BE2C (cell line): ENCODE measurements at regions not wholly inside any gene's neighbourhood (a gene's known extent, or its start where the extent isn't known, plus 50 kb on each side); places are given as distances from the start of the nearest gene placed in this dataset.

Experiments used
- DNase-seq: peaks from one replicate; pipeline ENCODE4 v3.0.0-alpha.2; 2020
- H3K27me3 ChIP-seq: fragments of 250-450 bp; sonication (Bioruptor Pico); 2 replicates; pipeline ENCODE4 v1.5.1; 2020; ENCODE audit warnings: mild to moderate bottlenecking
- H3K36me3 ChIP-seq: fragments of 250-450 bp; sonication (Bioruptor Pico); 2 replicates; pipeline ENCODE4 v1.5.1; 2020; ENCODE audit warnings: mild to moderate bottlenecking
- H3K4me1 ChIP-seq: fragments of 250-450 bp; sonication (Bioruptor Pico); 2 replicates; pipeline ENCODE4 v1.5.1; 2020
- H3K4me3 ChIP-seq: 2 replicates; pipeline ENCODE4 v1.5.1; 2011; ENCODE audit warnings: low read depth, low read length
- H3K9me3 ChIP-seq: fragments of 250-450 bp; sonication (Bioruptor Pico); 2 replicates; pipeline ENCODE4 v1.5.1; 2020
- CTCF ChIP-seq: IDR thresholded peaks from 2 replicates; pipeline ENCODE4 v1.5.1; 2012; ENCODE audit warnings: mild to moderate bottlenecking, low read depth, low read length

GRCh38 chr13:73497430-73497829, 438.6 kb downstream of the KLF5 start:
- DNase-seq: no peak
- no peaks in the 10 kb centered on the region for H3K4me1 ChIP-seq
- no peaks in the 10 kb centered on the region for H3K9me3 ChIP-seq
- no peak for TF ChIP-seq CTCF
- H3K4me3 ChIP-seq: no peak overlapping the region
- H3K36me3 ChIP-seq: no peaks in the 10 kb centered on the region
- H3K27me3 ChIP-seq: peaks cover 5% of the 10 kb centered on the region; the same call in 1 of the 2 replicates

DNA sequence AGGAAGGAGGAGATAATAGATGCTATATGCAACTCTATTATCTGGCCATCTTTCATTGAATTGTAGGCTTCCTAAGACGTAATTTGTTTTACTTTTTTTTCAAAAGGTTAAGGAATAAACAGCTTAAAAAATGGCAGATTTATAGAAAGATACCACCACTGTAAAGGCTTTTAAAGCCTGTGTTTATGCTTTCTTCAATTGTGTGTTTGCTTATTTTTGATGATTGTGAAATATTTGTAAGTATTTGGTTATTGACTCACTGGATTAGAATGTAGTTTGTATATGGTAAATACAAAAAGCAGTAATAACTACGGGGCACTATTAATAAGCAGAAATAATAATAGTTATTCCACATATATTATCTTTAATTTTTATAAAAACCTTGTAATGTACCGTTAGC, 437.9 kb downstream of the KLF5 start:
- no peak for TF ChIP-seq CTCF
- DNase-seq: no peak
- Histone ChIP-seq H3K27me3 (peaks cover 5% of the 10 kb centered on the region; the same call in 1 of the 2 replicates), H3K36me3 (no peaks in the 10 kb centered on the region), H3K4me3 (no peak overlapping the region), H3K4me1 (no peaks in the 10 kb centered on the region), H3K9me3 (no peaks in the 10 kb centered on the region)

GRCh38 chr13:73492811-73493210, 434.0 kb downstream of the KLF5 start:
- no peak for TF ChIP-seq CTCF
- no peaks in the 10 kb centered on the region for H3K9me3 ChIP-seq
- DNase-seq: no peak
- H3K27me3 ChIP-seq: peaks cover 5% of the 10 kb centered on the region; the same call in 1 of the 2 replicates
- no peak overlapping the region for H3K4me3 ChIP-seq
- H3K36me3 ChIP-seq: no peaks in the 10 kb centered on the region
- no peaks in the 10 kb centered on the region for H3K4me1 ChIP-seq

GRCh38 chr13:73482556-73482955, 423.8 kb downstream of the KLF5 start:
- H3K9me3 ChIP-seq: no peaks in the 10 kb centered on the region
- no peak overlapping the region for H3K4me3 ChIP-seq
- H3K4me1 ChIP-seq: no peaks in the 10 kb centered on the region
- no peaks in the 10 kb centered on the region for H3K36me3 ChIP-seq
- TF ChIP-seq CTCF: no peak
- peaks cover 6% of the 10 kb centered on the region for H3K27me3 ChIP-seq
- no peak for DNase-seq

DNA sequence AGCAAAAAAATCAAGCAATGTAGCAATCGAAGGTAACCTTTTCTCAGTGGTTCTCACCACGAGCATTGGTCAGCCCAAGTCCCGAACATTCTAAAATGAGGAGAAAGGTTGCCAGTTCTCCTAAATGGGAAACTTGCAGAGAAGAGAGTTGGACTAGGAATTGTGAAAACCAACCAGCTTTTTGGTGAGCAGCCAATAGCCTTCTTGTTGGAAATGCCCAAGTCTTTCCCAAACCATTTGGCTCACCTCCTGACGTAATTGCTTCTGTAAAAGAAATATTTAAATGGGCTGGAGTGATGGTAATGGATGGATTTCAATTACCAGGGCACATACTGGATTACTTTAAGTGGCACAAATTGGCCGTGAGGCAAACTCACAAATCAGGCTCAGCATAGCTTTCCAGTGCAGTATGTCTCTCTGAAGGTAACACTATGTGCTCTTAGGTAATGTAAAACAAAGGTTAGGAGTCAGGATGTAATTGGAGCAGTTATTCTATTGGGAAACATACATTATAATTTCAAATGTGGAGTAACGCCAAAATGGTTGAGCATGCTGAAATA, 423.2 kb downstream of the KLF5 start:
- no peak for TF ChIP-seq CTCF
- no peak overlapping the region for H3K4me3 ChIP-seq
- H3K36me3 ChIP-seq: no peaks in the 10 kb centered on the region
- DNase-seq: no peak
- H3K4me1 ChIP-seq: no peaks in the 10 kb centered on the region
- H3K27me3 ChIP-seq: peaks cover 6% of the 10 kb centered on the region
- no peaks in the 10 kb centered on the region for H3K9me3 ChIP-seq

GRCh38 chr13:73480779-73481559, 422.2 kb downstream of the KLF5 start:
- no peak for DNase-seq
- Histone ChIP-seq H3K27me3 (peaks cover 6% of the 10 kb centered on the region), H3K4me1 (no peaks in the 10 kb centered on the region), H3K4me3 (no peak overlapping the region), H3K9me3 (no peaks in the 10 kb centered on the region), H3K36me3 (no peaks in the 10 kb centered on the region)
- no peak for TF ChIP-seq CTCF
